Right ventricle myocardium superior (tissue), 1 donor: ENCODE measurements at regions not wholly inside any gene's neighbourhood (a gene's known extent, or its start where the extent isn't known, plus 50 kb on each side); places are given as distances from the start of the nearest gene placed in this dataset.
"Not testable (repeated sequence)": the region's sequence is repeated elsewhere in the genome, so short reads cannot be mapped to it uniquely, and the experiment has no call there.

ENCODE experiments used
- ATAC-seq: fragments of 200-7000 bp; cut with Tn5 transposase; one replicate; pipeline ENCODE4 v1.9.1; 2020; ENCODE audit warnings: mild to moderate bottlenecking; ENCODE audit not compliant: poor library complexity
- DNase-seq: peaks from one replicate; pipeline ENCODE4 v3.0.0-alpha.2; 2020
- intact Hi-C: fragments of 100-400 bp; cut with DNase I; formaldehyde crosslinking; loops from one replicate; pipeline ENCODE4 v1.11.2; 2022
- donor health status: DM: no; HTN: yes; CAD: no; lungs with severe emphysema.

DNA sequence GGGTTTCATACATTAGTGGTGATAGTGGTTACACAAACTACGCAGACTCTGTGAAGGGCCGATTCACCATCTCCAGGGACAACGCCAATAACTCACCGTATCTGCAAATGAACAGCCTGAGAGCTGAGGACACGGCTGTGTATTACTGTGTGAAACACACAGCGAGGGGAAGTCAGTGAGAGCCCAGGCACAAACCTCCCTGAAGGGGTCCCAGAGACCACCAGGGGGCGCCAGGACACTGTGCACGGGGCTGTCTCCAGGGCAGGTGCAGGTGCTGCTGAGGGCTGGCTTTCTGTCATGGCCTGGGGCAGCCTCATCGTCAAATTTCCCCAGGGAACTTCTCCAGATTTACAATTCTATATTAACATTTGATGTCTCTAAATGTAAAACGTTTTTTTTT lies 184.6 kb upstream of the TP53TG3C start:
- intact Hi-C loops, ATAC-seq: not testable (repeated sequence)
- DNase-seq = peak; percentile 56

DNA sequence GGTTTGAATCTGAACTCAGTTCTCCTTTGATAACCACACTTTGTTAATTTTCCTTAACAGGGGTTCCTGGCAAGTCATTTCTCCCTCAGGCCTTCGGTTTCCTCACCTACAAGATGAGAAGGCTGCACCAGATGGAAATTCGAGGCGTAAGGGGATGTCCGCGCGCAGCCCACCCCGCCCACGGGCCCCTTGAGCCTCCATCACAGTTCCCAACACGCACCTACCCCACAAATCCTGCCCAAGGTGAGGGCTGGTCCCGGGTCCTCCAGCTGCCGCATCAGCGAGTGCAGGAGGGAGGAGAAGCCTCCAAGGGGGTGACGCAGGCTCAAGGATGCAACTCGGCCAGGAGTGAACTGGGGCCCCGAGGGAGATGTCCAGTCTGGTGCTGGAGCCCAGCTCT lies 166.9 kb upstream of the TP53TG3C start:
- DNase-seq, ATAC-seq, intact Hi-C loops: not testable (repeated sequence)

DNA sequence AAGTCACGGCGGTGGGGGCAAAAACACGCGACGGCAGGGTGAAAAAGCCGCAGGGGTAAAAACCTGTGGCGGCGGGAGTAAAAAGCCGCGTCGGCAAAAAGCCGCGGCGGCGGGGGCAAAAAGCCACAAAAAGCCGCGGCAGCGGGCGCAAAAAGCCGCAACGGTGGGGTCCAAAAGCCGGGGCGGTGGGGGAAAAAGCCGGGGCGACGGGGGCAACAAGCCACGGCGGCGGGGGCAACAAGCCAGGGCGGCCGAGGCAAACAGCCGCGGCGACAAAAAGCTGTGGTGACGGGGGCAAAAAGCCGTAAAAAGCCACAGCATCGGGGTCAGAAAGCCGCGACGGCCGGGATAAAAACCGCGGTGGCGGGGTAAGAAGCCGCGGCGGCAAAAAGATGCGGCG lies 166.1 kb upstream of the TP53TG3C start:
- intact Hi-C loops, DNase-seq, ATAC-seq: not testable (repeated sequence)

DNA sequence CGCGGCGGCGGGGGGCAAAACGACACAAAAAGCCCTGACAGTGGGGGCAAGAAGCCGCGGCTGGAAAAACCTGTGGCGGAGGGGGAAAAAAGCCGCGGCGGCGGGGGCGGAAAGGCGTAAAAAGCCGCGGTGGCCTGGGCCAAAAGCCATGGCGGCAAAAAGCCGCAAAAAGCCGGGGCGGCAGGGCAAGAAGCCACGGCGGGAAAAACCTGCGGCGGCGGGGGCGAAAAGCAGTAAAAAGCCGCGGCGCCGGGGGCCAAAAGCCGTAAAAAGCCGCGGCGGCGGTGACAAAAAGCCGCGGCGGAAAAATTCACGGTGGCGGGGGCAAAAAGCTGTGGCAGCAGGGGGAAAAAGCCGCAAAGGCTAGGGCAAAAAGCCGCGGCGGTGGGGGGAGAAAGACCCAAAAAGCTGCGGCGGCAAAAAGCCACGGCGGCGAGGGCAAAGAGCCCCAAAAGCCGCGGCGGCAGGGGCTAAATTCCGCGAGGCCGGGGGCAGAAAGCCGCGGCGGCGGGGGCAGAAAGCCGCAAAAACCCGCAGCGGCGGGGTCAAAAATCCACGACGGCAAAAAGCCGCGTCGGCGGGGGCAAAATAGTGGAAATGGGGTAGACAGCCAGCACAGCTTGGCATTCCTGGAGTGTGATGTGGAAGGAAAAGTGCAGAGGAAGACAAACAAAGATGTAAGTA lies 165.2 kb upstream of the TP53TG3C start:
- intact Hi-C loops, ATAC-seq, DNase-seq: not testable (repeated sequence)

DNA sequence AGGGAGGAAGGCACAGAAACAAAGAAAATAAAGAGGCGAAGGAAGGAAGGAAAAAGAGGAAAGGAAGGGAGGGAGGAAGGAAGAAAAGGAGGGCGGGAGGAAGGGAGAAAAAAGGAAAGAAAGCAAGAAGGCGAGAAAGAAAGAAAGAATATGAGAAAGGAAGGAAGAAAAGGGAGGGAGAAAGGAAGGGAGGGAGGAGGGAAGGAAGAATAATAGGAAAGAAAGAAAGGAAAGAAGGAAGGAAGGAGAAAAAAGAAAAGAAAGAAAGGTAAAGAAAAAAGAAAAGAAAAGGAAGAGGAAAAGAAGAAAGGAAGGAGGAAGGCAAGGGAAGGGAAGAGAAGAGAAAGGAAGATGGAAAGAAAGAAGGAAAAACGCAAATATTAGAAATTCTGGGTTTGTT lies 145.2 kb upstream of the TP53TG3C start:
- ATAC-seq, intact Hi-C loops, DNase-seq: not testable (repeated sequence)

DNA sequence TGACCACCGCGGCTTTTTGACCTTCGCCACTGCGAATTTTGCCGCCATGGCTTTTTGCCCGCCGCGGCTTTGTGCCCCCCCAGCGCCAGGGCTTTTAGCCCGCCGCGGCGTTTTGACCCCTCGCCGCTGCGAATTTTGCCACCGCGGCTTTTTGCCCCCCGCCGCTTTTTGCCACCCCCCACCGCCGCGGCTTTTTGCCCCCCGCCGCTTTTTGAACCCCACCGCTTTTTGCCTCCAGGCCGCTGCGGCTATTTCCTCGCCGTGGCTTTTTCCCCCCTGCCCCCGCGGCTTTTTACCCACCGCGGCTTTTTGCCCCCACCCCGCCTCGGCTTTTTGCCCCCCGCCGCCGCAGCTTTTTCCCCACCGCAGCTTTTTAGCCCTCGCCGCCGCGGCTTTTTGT lies 134.8 kb upstream of the TP53TG3C start:
- ATAC-seq = no peak
- intact Hi-C loops = no loop called here
- no peak for DNase-seq

DNA sequence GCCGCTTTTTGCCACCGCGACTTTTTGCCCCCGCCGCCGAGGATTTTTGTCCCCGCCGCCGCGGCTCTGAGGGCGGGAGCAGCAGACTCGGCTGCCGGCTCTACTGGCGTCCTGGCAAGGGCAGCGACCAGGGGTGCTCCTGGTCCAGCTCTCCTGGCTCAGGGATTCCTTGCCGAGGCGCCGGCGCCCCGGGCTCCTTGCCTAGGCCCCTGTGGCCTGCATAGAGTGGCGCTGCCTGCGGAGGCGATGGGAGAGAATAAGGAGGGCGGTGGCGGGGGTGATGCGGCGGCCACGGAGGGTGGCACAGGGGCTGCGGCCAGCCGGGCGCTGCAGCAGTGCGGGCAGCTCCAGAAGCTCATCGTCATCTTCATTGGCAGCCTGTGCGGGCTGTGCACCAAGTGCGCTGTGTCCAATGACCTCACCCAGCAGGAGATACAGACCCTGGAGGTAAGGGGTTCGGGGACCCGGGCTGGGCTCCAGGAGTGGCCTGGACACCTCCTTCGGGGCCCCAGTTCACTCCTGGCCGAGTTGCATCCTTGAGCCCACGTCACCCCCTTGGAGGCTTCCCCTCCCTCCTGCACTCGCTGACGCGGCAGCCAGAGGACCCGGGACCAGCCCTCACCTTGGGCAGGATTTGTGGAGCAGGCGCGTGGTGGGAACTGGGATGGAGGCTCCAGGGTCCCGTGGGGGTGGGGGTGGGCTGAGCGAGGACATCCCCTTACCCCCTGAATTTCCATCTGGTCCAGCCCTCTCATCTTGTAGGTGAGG lies 134.2 kb upstream of the TP53TG3C start:
- DNase-seq = peak; percentile 14
- ATAC-seq, intact Hi-C loops: not testable (repeated sequence)

DNA sequence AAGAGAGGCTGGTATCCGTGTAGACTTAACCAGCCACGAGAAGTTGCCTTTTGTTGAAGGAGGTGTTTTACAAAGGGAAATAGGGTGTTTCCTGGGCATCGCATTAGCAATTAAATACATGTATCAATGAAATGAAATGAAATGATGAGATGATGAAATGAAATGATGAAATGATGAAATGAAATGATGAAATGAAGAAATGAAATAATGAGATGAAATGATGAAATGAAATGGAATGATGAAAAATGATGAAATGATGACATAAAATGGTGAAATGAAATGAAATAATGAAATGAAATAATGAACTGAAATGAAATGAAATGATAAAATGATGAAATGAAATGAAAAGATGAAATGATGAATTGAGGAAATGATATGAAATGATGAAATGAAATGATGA lies 131.3 kb upstream of the TP53TG3C start:
- ATAC-seq, intact Hi-C loops, DNase-seq: not testable (repeated sequence)

DNA sequence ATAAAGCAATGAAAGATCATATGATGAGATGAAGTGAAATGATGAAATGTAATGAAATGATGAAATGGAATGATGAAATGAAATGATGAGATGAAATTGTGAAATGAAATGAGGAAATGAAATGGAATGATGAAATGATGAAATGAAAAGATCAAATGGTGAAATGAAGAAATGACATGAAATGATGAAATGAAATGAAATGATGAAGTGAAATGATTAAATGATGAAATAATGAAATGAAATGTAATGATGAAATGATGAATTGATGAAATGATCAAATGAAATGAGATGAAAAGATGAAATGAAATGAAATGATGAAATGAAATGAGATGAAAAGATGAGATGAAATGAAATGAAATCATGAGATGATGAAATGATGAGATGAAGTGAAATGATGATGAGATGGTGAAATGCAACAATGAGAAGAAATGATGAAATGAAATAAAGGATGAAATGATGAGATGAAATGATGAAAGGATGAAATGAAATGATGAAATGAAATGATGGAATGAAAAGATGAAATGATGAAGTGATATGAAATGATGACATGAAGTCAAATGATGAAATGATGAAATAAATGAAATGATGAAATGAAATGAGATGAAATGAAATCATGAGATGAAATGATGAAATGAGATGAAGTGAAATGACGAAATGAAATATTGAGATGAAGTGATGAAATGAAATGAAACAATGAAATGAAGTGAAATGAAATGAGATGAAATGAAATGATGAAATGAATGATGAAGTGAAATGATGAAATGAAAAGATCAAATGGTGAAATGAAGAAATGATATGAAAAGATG lies 130.5 kb upstream of the TP53TG3C start:
- intact Hi-C loops, ATAC-seq, DNase-seq: not testable (repeated sequence)

DNA sequence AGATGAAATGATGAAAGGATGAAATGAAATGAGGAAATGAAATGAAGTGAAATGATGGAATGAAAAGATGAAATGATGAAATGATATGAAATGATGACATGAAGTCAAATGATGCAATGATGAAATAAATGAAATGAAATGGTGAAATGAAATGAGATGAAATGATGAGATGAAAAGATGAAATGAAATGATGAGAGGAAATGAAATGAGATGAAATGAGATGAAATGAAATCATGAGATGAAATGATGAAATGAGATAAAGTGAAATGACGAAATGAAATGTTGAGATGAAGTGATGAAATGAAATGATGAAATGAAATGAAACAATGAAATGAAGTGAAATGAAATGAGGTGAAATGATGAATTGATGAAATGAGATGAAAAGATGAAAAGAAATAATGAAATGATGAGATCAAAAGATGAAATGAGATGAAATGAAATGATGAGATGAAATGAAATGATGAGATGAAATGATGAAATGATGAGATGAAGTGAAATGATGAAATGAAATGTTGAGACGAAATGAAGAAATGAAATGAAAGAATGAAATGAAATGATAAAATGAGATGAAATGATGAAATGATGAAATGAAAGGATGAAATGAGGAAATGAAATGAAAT lies 129.5 kb upstream of the TP53TG3C start:
- ATAC-seq, DNase-seq, intact Hi-C loops: not testable (repeated sequence)
